ENCODE measurements at regions not wholly inside any gene's neighbourhood (a gene's known extent, or its start where the extent isn't known, plus 50 kb on each side); places are given as distances from the start of the nearest gene placed in this dataset.

GRCh38 chr1:5725406-5725805 is 266.8 kb downstream of the NPHP4 start:
- POLR2A ChIA-PET, result no interaction called here
- Histone ChIP-seq H3K79me2 (ENCODE audit: control insufficient read depth, insufficient read depth, low read length) (no peaks in the 10 kb centered on the region), H3K4me2 (ENCODE audit: control insufficient read depth, insufficient read depth) (no peak overlapping the region), H3K27me3 (replicated peaks in 1 of 2; ENCODE audit: control insufficient read depth in 2 of 2, insufficient read depth in 2 of 2, low read length in 1 of 2) (peaks cover 0 to 1% of the 10 kb centered on the region in 2 experiments; a peak in 1 of 4 replicates), H3K27ac (ENCODE audit: control insufficient read depth, insufficient read depth) (no peak overlapping the region), H4K20me1 (ENCODE audit: control insufficient read depth, insufficient read depth) (no peaks in the 10 kb centered on the region), H2AFZ (ENCODE audit: control insufficient read depth, low read depth, low read length) (no peak overlapping the region), H3K4me1 (ENCODE audit: control insufficient read depth, insufficient read depth, low read length) (no peaks in the 10 kb centered on the region), H3K9me3 (replicated peaks; ENCODE audit: control insufficient read depth, insufficient read depth, low read length) (no peaks in the 10 kb centered on the region), H3K4me3 (no peak overlapping the region), H3K9ac (ENCODE audit: control insufficient read depth, insufficient read depth, low read length) (no peak overlapping the region), H3K36me3 (ENCODE audit: control insufficient read depth in 2 of 2, insufficient read depth in 2 of 2, low read length in 1 of 2) (no peaks in the 10 kb centered on the region)
- intact Hi-C loops (cut with micrococcal nuclease; ENCODE audit: unreplicated experiment) (no loop called here), in situ Hi-C loops (cut with MboI) (no loop called here)
- CTCF ChIA-PET, result no interaction called here
- no peak for ATAC-seq
- RAD21 ChIA-PET (ENCODE audit: unreplicated experiment), result no interaction called here
- DNase-seq (ENCODE audit: low read depth, low spot score), result no peak
- no TSS peak for BruUV-seq (replicated peaks)
- WGBS (ENCODE audit: insufficient coverage, insufficient replicate concordance, low lambda C conversion rate, missing lambda C conversion rate), result 42% methylated on average over 13 of the region's 13 CpGs
- SMC1A ChIA-PET (ENCODE audit: uncharacterized antibody, unreplicated experiment), result no interaction called here
- no peak for FAIRE-seq
- TF ChIP-seq GABPA (IDR thresholded peaks at IDR 0.05; ENCODE audit: low read depth) (no peak), BRCA1 (IDR thresholded peaks at IDR 0.05; ENCODE audit: low read depth, low read length) (no peak), CEBPB (IDR thresholded peaks at IDR 0.05; ENCODE audit: borderline replicate concordance in 1 of 2, low read depth in 2 of 2, low read length in 2 of 2) (no peak), ZBED1 (IDR thresholded peaks at IDR 0.05; ENCODE audit: borderline replicate concordance) (no peak), BACH1 (IDR thresholded peaks at IDR 0.05; ENCODE audit: borderline replicate concordance) (no peak), EGR1 (IDR thresholded peaks at IDR 0.05; ENCODE audit: borderline replicate concordance in 1 of 2, low read depth in 2 of 2, low read length in 2 of 2) (no peak), SKIL (IDR thresholded peaks at IDR 0.05; ENCODE audit: low read depth, poor library complexity, severe bottlenecking) (no peak), SUPT20H (IDR thresholded peaks at IDR 0.05; ENCODE audit: borderline replicate concordance, control insufficient read depth, low read depth, low read length) (no peak), HDAC2 (IDR thresholded peaks at IDR 0.05) (no peak), JUNB (IDR thresholded peaks at IDR 0.05) (no peak), IRF5 (IDR thresholded peaks at IDR 0.05; ENCODE audit: borderline replicate concordance) (no peak), CBFB (IDR thresholded peaks at IDR 0.05; ENCODE audit: low read depth) (no peak), SREBF1 (IDR thresholded peaks at IDR 0.05; ENCODE audit: low read length) (no peak), NBN (IDR thresholded peaks at IDR 0.05) (no peak), RAD21 (IDR thresholded peaks at IDR 0.05; ENCODE audit: insufficient read depth, low read depth, low read length) (no peak)
- TF ChIP-seq, protein P1, sequence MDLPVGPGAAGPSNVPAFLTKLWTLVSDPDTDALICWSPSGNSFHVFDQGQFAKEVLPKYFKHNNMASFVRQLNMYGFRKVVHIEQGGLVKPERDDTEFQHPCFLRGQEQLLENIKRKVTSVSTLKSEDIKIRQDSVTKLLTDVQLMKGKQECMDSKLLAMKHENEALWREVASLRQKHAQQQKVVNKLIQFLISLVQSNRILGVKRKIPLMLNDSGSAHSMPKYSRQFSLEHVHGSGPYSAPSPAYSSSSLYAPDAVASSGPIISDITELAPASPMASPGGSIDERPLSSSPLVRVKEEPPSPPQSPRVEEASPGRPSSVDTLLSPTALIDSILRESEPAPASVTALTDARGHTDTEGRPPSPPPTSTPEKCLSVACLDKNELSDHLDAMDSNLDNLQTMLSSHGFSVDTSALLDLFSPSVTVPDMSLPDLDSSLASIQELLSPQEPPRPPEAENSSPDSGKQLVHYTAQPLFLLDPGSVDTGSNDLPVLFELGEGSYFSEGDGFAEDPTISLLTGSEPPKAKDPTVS (IDR thresholded peaks at IDR 0.05; ENCODE audit: low read depth, low read length), result no peak
- TF ChIP-seq, protein P2, sequence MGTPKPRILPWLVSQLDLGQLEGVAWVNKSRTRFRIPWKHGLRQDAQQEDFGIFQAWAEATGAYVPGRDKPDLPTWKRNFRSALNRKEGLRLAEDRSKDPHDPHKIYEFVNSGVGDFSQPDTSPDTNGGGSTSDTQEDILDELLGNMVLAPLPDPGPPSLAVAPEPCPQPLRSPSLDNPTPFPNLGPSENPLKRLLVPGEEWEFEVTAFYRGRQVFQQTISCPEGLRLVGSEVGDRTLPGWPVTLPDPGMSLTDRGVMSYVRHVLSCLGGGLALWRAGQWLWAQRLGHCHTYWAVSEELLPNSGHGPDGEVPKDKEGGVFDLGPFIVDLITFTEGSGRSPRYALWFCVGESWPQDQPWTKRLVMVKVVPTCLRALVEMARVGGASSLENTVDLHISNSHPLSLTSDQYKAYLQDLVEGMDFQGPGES (IDR thresholded peaks at IDR 0.05), result no peak
- TF ChIP-seq, protein P3, sequence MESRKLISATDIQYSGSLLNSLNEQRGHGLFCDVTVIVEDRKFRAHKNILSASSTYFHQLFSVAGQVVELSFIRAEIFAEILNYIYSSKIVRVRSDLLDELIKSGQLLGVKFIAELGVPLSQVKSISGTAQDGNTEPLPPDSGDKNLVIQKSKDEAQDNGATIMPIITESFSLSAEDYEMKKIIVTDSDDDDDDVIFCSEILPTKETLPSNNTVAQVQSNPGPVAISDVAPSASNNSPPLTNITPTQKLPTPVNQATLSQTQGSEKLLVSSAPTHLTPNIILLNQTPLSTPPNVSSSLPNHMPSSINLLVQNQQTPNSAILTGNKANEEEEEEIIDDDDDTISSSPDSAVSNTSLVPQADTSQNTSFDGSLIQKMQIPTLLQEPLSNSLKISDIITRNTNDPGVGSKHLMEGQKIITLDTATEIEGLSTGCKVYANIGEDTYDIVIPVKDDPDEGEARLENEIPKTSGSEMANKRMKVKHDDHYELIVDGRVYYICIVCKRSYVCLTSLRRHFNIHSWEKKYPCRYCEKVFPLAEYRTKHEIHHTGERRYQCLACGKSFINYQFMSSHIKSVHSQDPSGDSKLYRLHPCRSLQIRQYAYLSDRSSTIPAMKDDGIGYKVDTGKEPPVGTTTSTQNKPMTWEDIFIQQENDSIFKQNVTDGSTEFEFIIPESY (IDR thresholded peaks at IDR 0.05), result no peak
